Lower leg skin (tissue), 4 donors: ENCODE measurements at regions not wholly inside any gene's neighbourhood (a gene's known extent, or its start where the extent isn't known, plus 50 kb on each side); places are given as distances from the start of the nearest gene placed in this dataset.

Source experiments
- DNase-seq, 2 donors: peaks; one replicate each; pipeline ENCODE4 v3.0.0-alpha.2; 2019; ENCODE audit warnings: low spot score in 2 of 2
- H3K4me3 ChIP-seq: fragments of 200-600 bp; sonication (generic); 2 replicates; pipeline ENCODE4 v1.5.1; 2017; ENCODE audit warnings: mild to moderate bottlenecking, low read depth; ENCODE audit not compliant: poor library complexity, severe bottlenecking
- CTCF ChIP-seq, 3 donors: fragments of 450-650 bp; IDR thresholded peaks; one replicate each; pipeline ENCODE4 v1.5.1; 2016; ENCODE audit warnings: antibody characterized with exemption in 3 of 3, mild to moderate bottlenecking in 3 of 3, moderate library complexity in 2 of 3
- POLR2A ChIP-seq, 2 donors: fragments of 450-650 bp; IDR thresholded peaks; one replicate each; pipeline ENCODE4 v1.6.1; 2016 to 2017; ENCODE audit warnings: antibody characterized with exemption in 2 of 2, mild to moderate bottlenecking in 1 of 2, moderate library complexity in 1 of 2
- WGBS, 2 donors: methylation state at CpG; one replicate each; pipeline ENCODE4 v1.1.5; 2018; 5-methylcytosine and 5-hydroxymethylcytosine counted together
- intact Hi-C: fragments of 100-400 bp; cut with DNase I; formaldehyde crosslinking; loops from one replicate; pipeline ENCODE4 v1.15.0; 2023; ENCODE audit warnings: low total_unique reads

GRCh38 chrX:57848857-57849256 is 61.4 kb downstream of the ZXDA start:
- H3K4me3 ChIP-seq: no peak overlapping the region
- WGBS, 2 donors: 56 to 81% methylated on average over 4 of the region's 4 CpGs
- no peak for TF ChIP-seq POLR2A (IDR thresholded peaks at IDR 0.05)
- TF ChIP-seq CTCF (IDR thresholded peaks at IDR 0.05): no peak
- intact Hi-C loops: no loop called here
- no peak for DNase-seq

- intact Hi-C loops: loop anchor here (10.0 kb wide), 1 partner anchor 102 kb away; no protein-coding TSS in a partner anchor
- no peak for TF ChIP-seq CTCF (IDR thresholded peaks at IDR 0.05)
- no peak for TF ChIP-seq POLR2A (IDR thresholded peaks at IDR 0.05)
Measured at GRCh38 chrX:57822818-57823217, 87.4 kb downstream of the ZXDA start.

GRCh38 chrX:57822398-57822797 is 87.9 kb downstream of the ZXDA start:
- H3K4me3 ChIP-seq: no peak overlapping the region

More at GRCh38 chrX:57822818-57823217, 87.4 kb downstream of the ZXDA start:
- DNase-seq: no peak
- no peak overlapping the region for H3K4me3 ChIP-seq
- WGBS, 2 donors: 44 to 54% methylated on average over 4 of the region's 4 CpGs

GRCh38 chrX:57821703-57822387 is 88.4 kb downstream of the ZXDA start:
- intact Hi-C loops: loop anchor here (10.0 kb wide), 1 partner anchor 103 kb away; no protein-coding TSS in a partner anchor
- no peak overlapping the region for H3K4me3 ChIP-seq
- peak in 1 of 2 donors; percentile 30 for DNase-seq

More at GRCh38 chrX:57822398-57822797, 87.9 kb downstream of the ZXDA start:
- TF ChIP-seq POLR2A (IDR thresholded peaks at IDR 0.05) (no peak), CTCF (IDR thresholded peaks at IDR 0.05) (no peak)
- WGBS, 2 donors: 53 to 62% methylated on average over 8 of the region's 8 CpGs
- intact Hi-C loops: loop anchor here (10.0 kb wide), 1 partner anchor 102 kb away; no protein-coding TSS in a partner anchor
- DNase-seq: no peak

GRCh38 chrX:57817302-57817701 is 93.0 kb downstream of the ZXDA start:
- DNase-seq: no peak
- no peak for TF ChIP-seq CTCF (IDR thresholded peaks at IDR 0.05)
- TF ChIP-seq POLR2A (IDR thresholded peaks at IDR 0.05): no peak
- no peak overlapping the region for H3K4me3 ChIP-seq
- intact Hi-C loops: no loop called here
- WGBS, 2 donors: 22 to 25% methylated on average over 2 of the region's 2 CpGs

More at GRCh38 chrX:57821703-57822387, 88.4 kb downstream of the ZXDA start:
- 13 to 28% methylated on average over 8 of the region's 8 CpGs for WGBS, 2 donors
- TF ChIP-seq CTCF (IDR thresholded peaks at IDR 0.05): no peak
- TF ChIP-seq POLR2A (IDR thresholded peaks at IDR 0.05): no peak
